H1 (cell line): ENCODE measurements at regions not wholly inside any gene's neighbourhood (a gene's known extent, or its start where the extent isn't known, plus 50 kb on each side); places are given as distances from the start of the nearest gene placed in this dataset.

Experiments
- POLR2A ChIP-seq, 2 experiments: IDR thresholded peaks; 1 replicate in 1 of 2; 2 replicates in 1 of 2; pipeline ENCODE4 v1.6.1; 2011; ENCODE audit warnings: low read depth in 2 of 2, low read length in 2 of 2, mild to moderate bottlenecking in 2 of 2; ENCODE audit errors: control extremely low read depth in 1 of 2
- RAD21 ChIP-seq, 2 experiments: IDR thresholded peaks in 1 of 2; conservative IDR thresholded peaks in 1 of 2; 2 replicates each; pipeline ENCODE4 v1.6.1; 2011; ENCODE audit warnings: low read depth in 2 of 2, low read length in 2 of 2, improper control_type of control experiment in 1 of 2, inconsistent platforms in 1 of 2, mild to moderate bottlenecking in 1 of 2, moderate library complexity in 1 of 2
- TF ChIP-seq, protein P1 (sequence below), 3 experiments: IDR thresholded peaks; 1 replicate in 2 of 3; 2 replicates in 1 of 3; pipeline versions ENCODE4 v1.5.1 to v1.6.1; 2011; ENCODE audit warnings: low read length in 3 of 3, mild to moderate bottlenecking in 3 of 3, inconsistent platforms in 2 of 3, low read depth in 1 of 3, moderate library complexity in 1 of 3; ENCODE audit not compliant: insufficient read depth in 1 of 3; ENCODE audit errors: control extremely low read depth in 1 of 3

DNA sequence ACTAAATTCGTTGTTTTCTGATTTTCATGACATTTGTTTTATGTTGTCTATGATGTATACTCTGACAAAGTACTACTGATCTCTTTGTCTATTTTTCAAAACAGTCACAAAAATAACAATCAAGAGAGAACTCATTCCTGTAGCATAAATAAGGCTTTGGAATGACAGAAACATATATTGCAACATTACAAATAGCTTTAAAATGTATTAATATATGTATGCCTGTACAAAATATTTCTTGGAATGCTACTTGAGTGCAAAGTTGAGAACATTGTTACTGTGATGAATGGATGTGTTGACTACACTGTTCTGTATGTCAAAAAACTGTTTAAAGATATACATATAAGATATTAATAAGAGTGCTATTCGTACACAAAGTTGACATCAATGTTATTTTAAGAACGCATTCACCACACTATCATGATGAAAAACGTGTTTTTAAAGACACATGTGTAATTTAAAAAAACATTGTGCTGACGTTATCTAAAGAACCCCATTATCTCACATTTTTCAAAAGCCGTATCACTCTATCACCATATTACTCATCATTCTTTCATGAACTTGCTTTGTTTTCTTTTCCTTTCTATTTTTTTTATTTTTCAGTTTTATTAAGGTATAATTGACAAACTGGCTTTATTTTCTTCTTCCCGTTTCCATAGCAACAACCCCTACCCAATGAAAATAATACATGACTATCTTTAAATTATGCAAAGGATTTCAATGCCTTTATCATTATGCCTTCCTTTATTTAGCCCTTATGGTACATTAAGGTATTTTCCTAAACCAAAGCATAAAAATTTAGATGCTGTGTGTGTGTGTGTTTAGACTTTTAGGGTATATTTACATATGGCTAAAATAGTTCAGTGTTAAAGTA, 918.8 kb downstream of the SLITRK1 start:
- no peak for TF ChIP-seq POLR2A (IDR thresholded peaks at IDR 0.05; ENCODE audit: control extremely low read depth in 1 of 2, low read depth in 2 of 2, low read length in 2 of 2)
- TF ChIP-seq RAD21 (IDR thresholded peaks at IDR 0.05 in 1 of 2, conservative IDR thresholded peaks at IDR 0.05 in 1 of 2; ENCODE audit: low read depth in 2 of 2, low read length in 2 of 2): no peak
- TF ChIP-seq, protein P1, sequence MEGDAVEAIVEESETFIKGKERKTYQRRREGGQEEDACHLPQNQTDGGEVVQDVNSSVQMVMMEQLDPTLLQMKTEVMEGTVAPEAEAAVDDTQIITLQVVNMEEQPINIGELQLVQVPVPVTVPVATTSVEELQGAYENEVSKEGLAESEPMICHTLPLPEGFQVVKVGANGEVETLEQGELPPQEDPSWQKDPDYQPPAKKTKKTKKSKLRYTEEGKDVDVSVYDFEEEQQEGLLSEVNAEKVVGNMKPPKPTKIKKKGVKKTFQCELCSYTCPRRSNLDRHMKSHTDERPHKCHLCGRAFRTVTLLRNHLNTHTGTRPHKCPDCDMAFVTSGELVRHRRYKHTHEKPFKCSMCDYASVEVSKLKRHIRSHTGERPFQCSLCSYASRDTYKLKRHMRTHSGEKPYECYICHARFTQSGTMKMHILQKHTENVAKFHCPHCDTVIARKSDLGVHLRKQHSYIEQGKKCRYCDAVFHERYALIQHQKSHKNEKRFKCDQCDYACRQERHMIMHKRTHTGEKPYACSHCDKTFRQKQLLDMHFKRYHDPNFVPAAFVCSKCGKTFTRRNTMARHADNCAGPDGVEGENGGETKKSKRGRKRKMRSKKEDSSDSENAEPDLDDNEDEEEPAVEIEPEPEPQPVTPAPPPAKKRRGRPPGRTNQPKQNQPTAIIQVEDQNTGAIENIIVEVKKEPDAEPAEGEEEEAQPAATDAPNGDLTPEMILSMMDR (IDR thresholded peaks at IDR 0.05; ENCODE audit: control extremely low read depth in 1 of 3, insufficient read depth in 1 of 3, low read depth in 1 of 3, low read length in 3 of 3): no peak
